ENCODE measurements at regions not wholly inside any gene's neighbourhood (a gene's known extent, or its start where the extent isn't known, plus 50 kb on each side); places are given as distances from the start of the nearest gene placed in this dataset.

DNA sequence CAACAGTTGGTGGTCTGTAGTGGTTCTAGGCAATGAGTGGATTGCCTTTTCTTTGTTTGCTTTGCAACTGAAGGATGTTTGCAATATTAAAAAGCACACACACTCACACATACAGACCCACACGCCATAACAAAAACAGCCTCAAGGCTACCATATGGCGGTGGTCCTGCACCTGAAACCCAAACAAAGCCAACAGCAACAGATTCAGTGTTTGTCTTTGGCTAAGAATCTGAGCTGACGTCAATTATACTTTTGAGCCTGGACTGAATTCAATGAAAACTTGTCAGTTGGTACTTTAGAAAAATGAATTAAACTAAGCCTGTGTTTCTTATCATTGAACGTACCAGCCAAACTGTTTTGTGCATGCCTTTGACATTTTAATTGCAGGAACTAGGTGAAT lies 65.0 kb upstream of the NYAP2 start:
- no peak for TF ChIP-seq ZFX (CRISPR knock-in tag; IDR thresholded peaks at IDR 0.05)
- TF ChIP-seq POLR2A (conservative IDR thresholded peaks at IDR 0.05), result no peak
- no peak for TF ChIP-seq SP1 (CRISPR knock-in tag; IDR thresholded peaks at IDR 0.05)
- TF ChIP-seq ADNP (tag; IDR thresholded peaks at IDR 0.05), result no peak
- TF ChIP-seq TARDBP (IDR thresholded peaks at IDR 0.05), result no peak
- TF ChIP-seq, protein P1, sequence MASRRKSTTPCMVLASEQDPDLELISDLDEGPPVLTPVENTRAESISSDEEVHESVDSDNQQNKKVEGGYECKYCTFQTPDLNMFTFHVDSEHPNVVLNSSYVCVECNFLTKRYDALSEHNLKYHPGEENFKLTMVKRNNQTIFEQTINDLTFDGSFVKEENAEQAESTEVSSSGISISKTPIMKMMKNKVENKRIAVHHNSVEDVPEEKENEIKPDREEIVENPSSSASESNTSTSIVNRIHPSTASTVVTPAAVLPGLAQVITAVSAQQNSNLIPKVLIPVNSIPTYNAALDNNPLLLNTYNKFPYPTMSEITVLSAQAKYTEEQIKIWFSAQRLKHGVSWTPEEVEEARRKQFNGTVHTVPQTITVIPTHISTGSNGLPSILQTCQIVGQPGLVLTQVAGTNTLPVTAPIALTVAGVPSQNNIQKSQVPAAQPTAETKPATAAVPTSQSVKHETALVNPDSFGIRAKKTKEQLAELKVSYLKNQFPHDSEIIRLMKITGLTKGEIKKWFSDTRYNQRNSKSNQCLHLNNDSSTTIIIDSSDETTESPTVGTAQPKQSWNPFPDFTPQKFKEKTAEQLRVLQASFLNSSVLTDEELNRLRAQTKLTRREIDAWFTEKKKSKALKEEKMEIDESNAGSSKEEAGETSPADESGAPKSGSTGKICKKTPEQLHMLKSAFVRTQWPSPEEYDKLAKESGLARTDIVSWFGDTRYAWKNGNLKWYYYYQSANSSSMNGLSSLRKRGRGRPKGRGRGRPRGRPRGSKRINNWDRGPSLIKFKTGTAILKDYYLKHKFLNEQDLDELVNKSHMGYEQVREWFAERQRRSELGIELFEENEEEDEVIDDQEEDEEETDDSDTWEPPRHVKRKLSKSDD (conservative IDR thresholded peaks at IDR 0.05; ENCODE audit: low read length), result no peak
- no peak for TF ChIP-seq HDAC3 (IDR thresholded peaks at IDR 0.05; ENCODE audit: borderline replicate concordance, partially characterized antibody)
- no peak for TF ChIP-seq EWSR1 (IDR thresholded peaks at IDR 0.05; ENCODE audit: borderline replicate concordance, low read depth, partially characterized antibody)
